OCI-LY1 (cell line): ENCODE measurements at regions not wholly inside any gene's neighbourhood (a gene's known extent, or its start where the extent isn't known, plus 50 kb on each side); places are given as distances from the start of the nearest gene placed in this dataset.

Experiments used
- H2AFZ ChIP-seq: fragments of 200-600 bp; sonication (generic), shearing (Covaris generic); 2 replicates; pipeline ENCODE4 v1.6.0; 2014; ENCODE audit warnings: antibody characterized with exemption, mild to moderate bottlenecking, low read length
- H3F3A ChIP-seq: fragments of 200-600 bp; sonication (generic), shearing (Covaris generic); 2 replicates; pipeline ENCODE4 v1.6.0; 2014; ENCODE audit warnings: mild to moderate bottlenecking, antibody characterized with exemption, low read length, moderate library complexity; ENCODE audit not compliant: insufficient read depth
- H3K27ac ChIP-seq: fragments of 200-600 bp; sonication (generic); 2 replicates; pipeline ENCODE4 v1.5.1; 2014; ENCODE audit warnings: low read length, mixed run types, mild to moderate bottlenecking, low read depth; ENCODE audit not compliant: poor library complexity, severe bottlenecking
- H3K27me3 ChIP-seq: fragments of 200-600 bp; sonication (generic); 2 replicates; pipeline ENCODE4 v1.6.0; 2014; ENCODE audit warnings: antibody characterized with exemption, mild to moderate bottlenecking, low read length, moderate library complexity; ENCODE audit not compliant: insufficient read depth
- H3K36me3 ChIP-seq: fragments of 200-600 bp; sonication (generic); 2 replicates; pipeline ENCODE4 v1.6.1; 2014; ENCODE audit warnings: mild to moderate bottlenecking, antibody characterized with exemption, low read length, moderate library complexity, mixed read lengths; ENCODE audit not compliant: insufficient read depth
- H3K4me1 ChIP-seq: fragments of 200-600 bp; sonication (generic); 2 replicates; pipeline ENCODE4 v1.5.1; 2014; ENCODE audit warnings: mild to moderate bottlenecking, low read length, moderate library complexity; ENCODE audit not compliant: insufficient read depth, severe bottlenecking
- H3K4me2 ChIP-seq: fragments of 200-600 bp; sonication (generic), shearing (Covaris generic); 2 replicates; pipeline ENCODE4 v1.6.1; 2014; ENCODE audit warnings: low read length
- H3K4me3 ChIP-seq: fragments of 200-600 bp; sonication (generic); 2 replicates; pipeline ENCODE4 v1.5.1; 2014; ENCODE audit warnings: low read length, low read depth, mild to moderate bottlenecking, mixed read lengths; ENCODE audit not compliant: poor library complexity, severe bottlenecking
- H3K79me2 ChIP-seq: fragments of 200-600 bp; shearing (Covaris generic); 2 replicates; pipeline ENCODE4 v1.6.1; 2016; ENCODE audit warnings: mixed run types, low read length, mixed read lengths; ENCODE audit not compliant: insufficient read depth
- H3K9ac ChIP-seq: fragments of 200-600 bp; sonication (generic), shearing (Covaris generic); 2 replicates; pipeline ENCODE4 v1.6.1; 2014; ENCODE audit warnings: mild to moderate bottlenecking, low read length, mixed read lengths
- H3K9me2 ChIP-seq: fragments of 200-600 bp; sonication (generic), shearing (Covaris generic); 2 replicates; pipeline ENCODE4 v1.6.1; 2014; ENCODE audit warnings: low read depth, mild to moderate bottlenecking, low read length, mixed read lengths
- H3K9me3 ChIP-seq: fragments of 200-600 bp; shearing (Covaris generic); 2 replicates; pipeline ENCODE4 v1.6.1; 2014; ENCODE audit warnings: low read length, mixed read lengths
- H4K20me1 ChIP-seq: fragments of 200-600 bp; sonication (generic), shearing (Covaris generic); 2 replicates; pipeline ENCODE4 v1.6.0; 2016; ENCODE audit warnings: mild to moderate bottlenecking, low read length; ENCODE audit not compliant: insufficient read depth
- EZH2 ChIP-seq: fragments of 200-600 bp; sonication (generic), shearing (Covaris generic); IDR thresholded peaks from 2 replicates; pipeline ENCODE4 v1.8.0; 2017; ENCODE audit warnings: borderline replicate concordance, mixed run types, mild to moderate bottlenecking, antibody characterized with exemption, low read length, moderate library complexity, mixed read lengths
- TF ChIP-seq, protein P1 (sequence below): fragments of 200-600 bp; sonication (generic), shearing (Covaris generic); IDR thresholded peaks from 2 replicates; pipeline ENCODE4 v1.5.1; 2017; ENCODE audit warnings: mild to moderate bottlenecking, antibody characterized with exemption, low read length, moderate library complexity, mixed read lengths

DNA sequence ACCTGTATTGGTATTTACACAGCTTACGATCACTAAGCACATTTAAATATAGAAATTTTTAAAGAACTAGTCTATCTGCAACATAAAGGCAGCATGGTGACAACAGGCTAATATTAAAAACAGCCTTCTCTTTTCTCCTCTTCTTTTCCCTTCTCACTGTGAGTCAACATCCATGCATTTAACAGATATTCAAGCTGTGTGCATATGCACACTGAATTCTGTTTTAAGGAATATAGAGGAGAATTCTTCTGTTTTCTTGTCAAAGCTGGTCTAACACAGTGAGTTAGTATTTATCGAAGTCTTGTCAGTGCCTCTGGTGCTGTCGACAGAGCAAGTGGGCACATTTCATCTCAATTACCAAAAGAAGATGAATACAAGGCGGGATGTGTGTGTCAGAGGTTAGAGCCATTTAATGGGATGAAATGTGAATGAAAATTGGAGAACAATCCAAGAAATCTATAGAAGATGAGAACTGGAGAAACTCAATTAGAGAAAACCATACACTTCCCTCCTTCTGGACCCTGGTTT, 282.3 kb downstream of the FAT3 start:
- H3K27ac ChIP-seq: no peak overlapping the region
- H3F3A ChIP-seq: no peaks in the 10 kb centered on the region
- H3K9me3 ChIP-seq: no peaks in the 10 kb centered on the region
- TF ChIP-seq EZH2: no peak
- TF ChIP-seq, protein P1, sequence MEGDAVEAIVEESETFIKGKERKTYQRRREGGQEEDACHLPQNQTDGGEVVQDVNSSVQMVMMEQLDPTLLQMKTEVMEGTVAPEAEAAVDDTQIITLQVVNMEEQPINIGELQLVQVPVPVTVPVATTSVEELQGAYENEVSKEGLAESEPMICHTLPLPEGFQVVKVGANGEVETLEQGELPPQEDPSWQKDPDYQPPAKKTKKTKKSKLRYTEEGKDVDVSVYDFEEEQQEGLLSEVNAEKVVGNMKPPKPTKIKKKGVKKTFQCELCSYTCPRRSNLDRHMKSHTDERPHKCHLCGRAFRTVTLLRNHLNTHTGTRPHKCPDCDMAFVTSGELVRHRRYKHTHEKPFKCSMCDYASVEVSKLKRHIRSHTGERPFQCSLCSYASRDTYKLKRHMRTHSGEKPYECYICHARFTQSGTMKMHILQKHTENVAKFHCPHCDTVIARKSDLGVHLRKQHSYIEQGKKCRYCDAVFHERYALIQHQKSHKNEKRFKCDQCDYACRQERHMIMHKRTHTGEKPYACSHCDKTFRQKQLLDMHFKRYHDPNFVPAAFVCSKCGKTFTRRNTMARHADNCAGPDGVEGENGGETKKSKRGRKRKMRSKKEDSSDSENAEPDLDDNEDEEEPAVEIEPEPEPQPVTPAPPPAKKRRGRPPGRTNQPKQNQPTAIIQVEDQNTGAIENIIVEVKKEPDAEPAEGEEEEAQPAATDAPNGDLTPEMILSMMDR: no peak
- H3K4me1 ChIP-seq: no peaks in the 10 kb centered on the region
- no peak overlapping the region for H2AFZ ChIP-seq
- H3K27me3 ChIP-seq: no peaks in the 10 kb centered on the region
- no peaks in the 10 kb centered on the region for H3K36me3 ChIP-seq
- H3K4me2 ChIP-seq: no peak overlapping the region
- no peaks in the 10 kb centered on the region for H3K9me2 ChIP-seq
- H3K9ac ChIP-seq: no peak overlapping the region
- no peak overlapping the region for H3K4me3 ChIP-seq
- no peaks in the 10 kb centered on the region for H4K20me1 ChIP-seq
- H3K79me2 ChIP-seq: no peaks in the 10 kb centered on the region

DNA sequence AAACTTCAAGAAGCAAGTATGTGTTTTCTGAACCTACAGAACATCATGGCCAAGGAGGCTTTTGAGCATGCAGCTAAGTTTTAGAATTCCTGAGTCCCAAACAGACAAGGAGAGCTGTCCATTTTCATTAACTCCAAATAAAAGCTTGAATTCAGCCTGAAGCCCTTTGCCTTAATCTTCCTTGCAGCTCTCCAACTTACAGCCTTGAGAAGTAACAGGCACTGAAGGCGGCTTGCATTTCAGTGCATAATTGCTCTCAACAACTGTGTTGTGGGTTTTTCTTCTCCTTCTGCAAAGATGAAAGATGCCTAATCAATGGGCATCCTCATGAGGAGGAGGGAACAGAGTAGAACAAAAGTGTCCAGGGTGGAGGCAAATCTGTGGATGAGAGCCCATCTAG, 286.0 kb downstream of the FAT3 start:
- TF ChIP-seq, protein P1: no peak
- TF ChIP-seq EZH2: no peak
- no peaks in the 10 kb centered on the region for H3F3A ChIP-seq
- no peaks in the 10 kb centered on the region for H3K79me2 ChIP-seq
- H3K4me2 ChIP-seq: no peak overlapping the region
- no peaks in the 10 kb centered on the region for H3K4me1 ChIP-seq
- no peaks in the 10 kb centered on the region for H3K9me3 ChIP-seq
- H3K36me3 ChIP-seq: no peaks in the 10 kb centered on the region
- H3K27me3 ChIP-seq: no peaks in the 10 kb centered on the region
- H3K4me3 ChIP-seq: no peak overlapping the region
- H3K27ac ChIP-seq: no peak overlapping the region
- H4K20me1 ChIP-seq: no peaks in the 10 kb centered on the region
- H2AFZ ChIP-seq: no peak overlapping the region
- H3K9ac ChIP-seq: no peak overlapping the region
- no peaks in the 10 kb centered on the region for H3K9me2 ChIP-seq

DNA sequence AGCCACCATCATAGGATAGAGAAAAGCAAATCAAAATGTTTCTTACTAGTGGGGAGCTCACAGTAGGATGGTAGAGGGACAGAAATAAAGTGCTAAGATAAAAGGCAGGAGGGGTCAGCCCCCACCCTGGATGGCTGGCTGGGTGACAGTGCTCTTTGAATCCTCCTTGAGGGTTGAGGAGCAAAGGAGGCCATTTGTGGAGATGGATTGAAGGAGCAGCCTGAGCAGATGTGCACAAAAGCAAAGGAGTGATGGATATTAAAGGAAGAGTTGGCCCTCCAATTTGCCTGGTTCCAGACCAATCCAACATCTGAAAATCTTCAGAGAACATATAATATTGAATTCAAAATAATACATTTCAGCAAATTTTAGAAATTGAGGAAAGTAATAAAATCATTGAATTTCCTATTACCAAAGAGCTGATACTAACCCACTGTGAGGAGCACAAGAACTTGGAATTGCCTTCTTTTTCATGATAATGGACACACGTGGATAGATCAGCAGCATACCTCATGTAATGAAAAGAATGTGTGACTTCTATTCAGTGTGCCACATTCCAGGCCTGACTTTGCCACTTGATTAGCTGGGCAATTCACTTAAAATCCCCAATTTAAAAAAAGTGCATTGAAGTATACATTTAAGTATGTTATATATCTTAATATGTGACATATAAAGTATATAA, 287.0 kb downstream of the FAT3 start:
- Histone ChIP-seq H3K9me2 (no peaks in the 10 kb centered on the region), H3K27me3 (no peaks in the 10 kb centered on the region), H3K27ac (no peak overlapping the region), H3F3A (no peaks in the 10 kb centered on the region), H3K79me2 (no peaks in the 10 kb centered on the region), H3K4me2 (no peak overlapping the region), H2AFZ (no peak overlapping the region), H3K4me3 (no peak overlapping the region), H3K36me3 (no peaks in the 10 kb centered on the region), H3K9ac (no peak overlapping the region), H3K9me3 (no peaks in the 10 kb centered on the region), H3K4me1 (no peaks in the 10 kb centered on the region), H4K20me1 (no peaks in the 10 kb centered on the region)
- TF ChIP-seq EZH2: no peak
- TF ChIP-seq, protein P1: no peak
